Naive thymus-derived CD8-positive, alpha-beta T cell (primary cell): ENCODE measurements at regions not wholly inside any gene's neighbourhood (a gene's known extent, or its start where the extent isn't known, plus 50 kb on each side); places are given as distances from the start of the nearest gene placed in this dataset.

Source experiments
- ATAC-seq, 2 donors: fragments of 150-1000 bp; cut with Tn5 transposase in 1 of 2; sonication (Bioruptor Pico), chemical (Tn5 transposase) in 1 of 2; 1 replicate in 1 of 2; 2 replicates in 1 of 2; pipeline ENCODE4 v1.10.0; 2021; ENCODE audit warnings: mild to moderate bottlenecking in 2 of 2, moderate library complexity in 2 of 2
- POLR2A ChIA-PET: fragments of 350-600 bp; sonication (Branson Sonifier 250); formaldehyde crosslinking; loops from one replicate; lab custom pipeline; 2021; ENCODE audit warnings: antibody characterized with exemption; lab: Charles Lee
- DNase-seq, 10 donors: peaks; one replicate each; pipeline versions ENCODE4 v3.0.0 to v3.0.0-alpha.2; 2020 to 2022
- H3K27ac Mint-ChIP-seq, 10 donors: one replicate each; pipeline ENCODE4 v1.8.0; 2020 to 2022; ENCODE audit warnings: mild to moderate bottlenecking in 10 of 10, mixed read lengths in 10 of 10, moderate library complexity in 4 of 10, inconsistent platforms in 1 of 10
- H3K27me3 Mint-ChIP-seq, 5 donors: one replicate each; pipeline ENCODE4 v1.8.0; 2021 to 2022; ENCODE audit warnings: mixed read lengths in 5 of 5
- H3K36me3 Mint-ChIP-seq, 3 donors: one replicate each; pipeline ENCODE4 v1.8.0; 2020 to 2022; ENCODE audit warnings: mixed read lengths in 3 of 3, mild to moderate bottlenecking in 2 of 3, inconsistent platforms in 1 of 3
- H3K4me1 Mint-ChIP-seq, 4 donors: one replicate each; pipeline ENCODE4 v1.8.0; 2021 to 2022; ENCODE audit warnings: mixed read lengths in 4 of 4
- H3K4me3 Mint-ChIP-seq, 10 donors: one replicate each; pipeline ENCODE4 v1.8.0; 2020 to 2022; ENCODE audit warnings: mild to moderate bottlenecking in 10 of 10, mixed read lengths in 10 of 10, moderate library complexity in 6 of 10, inconsistent platforms in 1 of 10
- H3K9me3 Mint-ChIP-seq, 9 donors: one replicate each; pipeline ENCODE4 v1.8.0; 2020 to 2022; ENCODE audit warnings: mixed read lengths in 9 of 9, mild to moderate bottlenecking in 3 of 9, inconsistent platforms in 1 of 9, moderate library complexity in 1 of 9

DNA sequence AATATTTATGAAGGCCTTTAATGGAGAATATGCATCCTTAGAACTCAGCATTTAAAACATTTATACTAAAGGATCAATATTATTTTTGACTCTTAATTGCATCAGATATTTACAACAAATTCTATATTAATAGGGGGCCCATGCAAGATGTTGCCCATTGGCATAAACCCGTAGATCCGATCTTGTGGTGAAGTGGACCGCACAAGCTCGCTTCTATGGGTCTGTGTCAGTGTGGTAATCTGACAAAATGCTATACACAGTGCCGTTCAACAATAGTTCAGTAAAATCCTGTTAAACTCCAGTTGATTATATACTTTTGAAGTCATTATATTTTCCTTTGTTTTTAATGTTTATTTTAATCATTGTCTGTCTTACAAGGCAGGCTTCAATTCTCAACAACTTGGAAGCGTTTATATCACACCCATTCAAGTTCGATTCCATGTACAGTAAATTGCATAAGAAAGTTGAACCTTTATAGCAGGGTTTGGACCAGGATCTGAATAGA is 809.2 kb downstream of the USP25 start:
- no peak overlapping the region for H3K4me3 Mint-ChIP-seq
- H3K27ac Mint-ChIP-seq: no peak overlapping the region
- H3K27me3 Mint-ChIP-seq: no peaks in the 10 kb centered on the region
- H3K36me3 Mint-ChIP-seq: no peaks in the 10 kb centered on the region
- no peak for ATAC-seq
- no peak for DNase-seq
- POLR2A ChIA-PET: no interaction called here
- no peaks in the 10 kb centered on the region for H3K4me1 Mint-ChIP-seq
- peaks cover 0 to 9% (median 0%) of the 10 kb centered on the region in 9 donors for H3K9me3 Mint-ChIP-seq

DNA sequence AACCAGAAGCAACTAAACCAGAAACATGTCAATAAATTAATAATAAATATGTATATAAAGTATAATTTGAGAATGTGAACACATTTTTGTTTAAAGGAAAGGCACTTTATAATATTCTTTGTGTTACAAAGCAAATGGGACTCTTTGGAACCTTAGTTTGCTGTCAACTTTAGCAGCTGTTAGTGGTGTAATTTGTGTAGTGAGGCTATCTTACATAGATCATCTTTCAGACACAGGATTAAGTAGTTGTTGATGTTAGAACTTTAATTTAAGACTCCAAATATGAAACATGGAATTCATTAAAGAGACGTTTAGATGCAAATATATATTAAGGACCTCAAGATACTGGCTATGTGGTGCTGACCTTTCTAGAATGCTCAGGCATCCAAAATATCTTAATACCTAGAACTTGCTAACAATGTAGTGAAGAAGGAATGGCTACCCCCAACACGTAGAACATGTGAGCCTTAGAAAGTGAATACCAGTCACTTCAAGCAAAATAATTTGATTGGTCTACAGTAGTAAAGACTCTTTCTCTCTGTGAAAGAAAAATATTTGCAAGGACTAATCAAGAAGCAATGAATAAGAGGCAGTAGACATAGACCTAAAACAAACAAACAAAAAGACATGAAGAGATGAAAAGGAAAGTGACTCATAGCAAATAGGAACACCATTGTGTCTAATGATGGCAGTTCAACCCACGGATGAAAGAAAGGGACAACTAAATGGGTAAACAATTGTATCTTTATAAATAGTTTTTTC is 811.4 kb downstream of the USP25 start:
- Mint-ChIP-seq H3K36me3 (no peaks in the 10 kb centered on the region), H3K27ac (no peak overlapping the region), H3K9me3 (peaks cover 0 to 9% (median 0%) of the 10 kb centered on the region in 9 donors)

DNA sequence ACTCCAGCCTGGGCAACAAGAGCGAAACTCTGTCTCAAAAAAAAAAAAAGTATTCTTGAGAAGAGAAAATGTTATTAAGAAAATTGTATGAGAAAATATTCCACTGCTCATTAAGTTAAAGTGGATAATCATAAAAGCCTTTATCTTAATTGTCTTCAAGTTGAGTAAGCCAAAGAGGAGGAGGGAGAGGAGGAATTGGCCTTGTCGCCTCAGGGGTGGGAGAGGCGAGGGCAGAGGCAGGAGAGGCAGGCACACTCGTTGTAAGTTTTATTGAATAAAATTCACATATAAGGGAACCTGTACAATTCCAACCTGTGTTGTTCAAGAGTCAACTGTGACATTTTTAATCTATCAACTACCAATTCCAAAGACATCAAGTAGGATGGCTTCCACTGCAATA is 820.3 kb downstream of the USP25 start:
- no peak overlapping the region for H3K4me3 Mint-ChIP-seq
- DNase-seq (no peak), ATAC-seq (no peak)
- H3K9me3 Mint-ChIP-seq: peaks cover 0 to 9% (median 2%) of the 10 kb centered on the region in 9 donors
- POLR2A ChIA-PET: no interaction called here
- H3K4me1 Mint-ChIP-seq: no peaks in the 10 kb centered on the region
- H3K36me3 Mint-ChIP-seq: no peaks in the 10 kb centered on the region
- no peak overlapping the region for H3K27ac Mint-ChIP-seq
- H3K27me3 Mint-ChIP-seq: no peaks in the 10 kb centered on the region

More for the DNA sequence above, 811.4 kb downstream of the USP25 start:
- POLR2A ChIA-PET: no interaction called here
- ATAC-seq (no peak), DNase-seq (no peak)
- no peaks in the 10 kb centered on the region for H3K27me3 Mint-ChIP-seq
- no peak overlapping the region for H3K4me3 Mint-ChIP-seq
- no peaks in the 10 kb centered on the region for H3K4me1 Mint-ChIP-seq

DNA sequence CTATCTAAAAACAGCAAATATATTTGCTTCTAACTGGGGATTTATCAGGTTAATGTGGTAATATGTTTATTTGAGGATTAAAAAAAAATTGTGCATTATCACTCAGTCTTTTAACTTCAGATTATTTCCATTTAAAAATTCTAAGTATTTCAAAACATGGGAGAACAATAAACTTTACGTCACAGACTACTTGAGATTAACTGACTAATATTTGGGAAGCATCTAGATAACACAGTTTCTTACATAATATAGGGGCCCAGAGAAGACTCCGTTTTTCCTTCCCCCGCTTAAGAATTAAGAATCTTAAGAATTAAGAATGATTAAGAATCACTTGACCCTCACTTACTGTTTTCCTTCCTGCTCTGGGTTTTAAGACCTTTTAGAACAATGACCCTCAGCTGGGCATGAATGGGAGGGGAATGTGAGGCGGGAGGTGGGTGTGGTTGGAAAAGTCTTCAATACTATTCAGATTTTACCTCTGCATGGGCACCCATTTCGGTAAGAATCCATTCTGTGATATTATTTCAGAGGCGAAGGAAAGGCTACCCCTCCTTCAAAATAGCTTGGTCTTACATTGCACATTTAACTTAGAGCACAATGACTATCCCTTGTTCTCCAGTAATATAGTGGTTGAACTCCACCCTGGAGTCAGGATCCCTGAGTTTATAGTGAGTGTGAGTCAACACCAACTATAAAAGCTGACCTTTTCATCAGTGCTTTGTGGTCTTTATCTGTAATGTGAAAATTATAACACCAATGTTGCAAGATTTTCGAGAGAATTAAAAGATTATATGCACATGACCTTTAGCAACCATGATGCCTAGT is 821.3 kb downstream of the USP25 start:
- DNase-seq: no peak
- no peaks in the 10 kb centered on the region for H3K27me3 Mint-ChIP-seq
- no peaks in the 10 kb centered on the region for H3K36me3 Mint-ChIP-seq
- no peaks in the 10 kb centered on the region for H3K4me1 Mint-ChIP-seq
- POLR2A ChIA-PET: no interaction called here
- ATAC-seq: no peak
- H3K9me3 Mint-ChIP-seq: peaks cover 0 to 9% (median 0%) of the 10 kb centered on the region in 9 donors
- H3K27ac Mint-ChIP-seq: no peak overlapping the region
- H3K4me3 Mint-ChIP-seq: no peak overlapping the region

DNA sequence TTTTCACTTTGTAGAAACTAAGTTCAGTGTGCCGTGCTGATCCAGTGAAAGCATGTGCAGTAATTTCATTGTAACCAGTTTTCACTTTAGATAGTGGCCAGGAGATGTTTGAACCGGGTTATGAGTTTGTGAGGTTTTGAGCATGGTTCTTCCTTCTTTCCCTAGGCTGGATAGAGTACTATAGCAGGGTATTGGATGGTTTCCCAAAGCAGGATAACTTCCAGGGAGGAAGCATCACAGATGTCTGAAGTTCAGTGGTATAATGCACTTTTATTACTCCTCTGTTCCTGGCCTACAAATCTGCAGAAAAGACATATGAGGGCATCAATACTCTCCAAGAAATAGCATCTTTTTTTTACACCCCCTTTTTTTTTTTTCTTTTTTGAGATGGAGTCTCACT is 823.1 kb downstream of the USP25 start:
- Mint-ChIP-seq H3K4me1 (no peaks in the 10 kb centered on the region), H3K9me3 (peaks cover 0 to 9% (median 2%) of the 10 kb centered on the region in 9 donors), H3K27ac (no peak overlapping the region), H3K27me3 (no peaks in the 10 kb centered on the region), H3K36me3 (no peaks in the 10 kb centered on the region), H3K4me3 (no peak overlapping the region)
- no peak for DNase-seq
- ATAC-seq: no peak
- POLR2A ChIA-PET: interaction anchor here (0.5 kb wide), 1 partner anchor 28 kb away, joined by 3 read pairs; no protein-coding TSS in a partner anchor

DNA sequence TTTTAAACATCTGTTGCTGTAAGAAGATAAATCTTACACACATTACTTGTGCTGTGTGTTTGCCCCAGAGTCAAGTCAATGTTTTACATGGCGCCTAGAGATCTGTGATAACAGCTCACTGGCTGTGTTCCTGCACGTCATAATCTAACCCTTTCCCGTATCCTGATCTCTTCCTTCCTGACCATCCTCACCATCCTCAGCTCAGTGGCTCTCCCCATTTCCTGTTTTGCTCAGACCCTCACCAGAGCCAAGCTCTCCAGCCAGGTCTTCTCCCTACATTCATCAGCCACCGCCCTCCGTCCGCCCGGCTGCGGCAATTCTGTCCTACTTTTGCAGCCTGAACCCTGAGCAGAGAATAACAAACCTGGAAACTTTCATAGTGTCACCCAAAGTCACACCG is 824.7 kb downstream of the USP25 start:
- H3K9me3 Mint-ChIP-seq: peaks cover 0 to 9% (median 2%) of the 10 kb centered on the region in 9 donors
- H3K36me3 Mint-ChIP-seq: no peaks in the 10 kb centered on the region
- no peaks in the 10 kb centered on the region for H3K27me3 Mint-ChIP-seq
- ATAC-seq (no peak), DNase-seq (no peak)
- H3K4me3 Mint-ChIP-seq: no peak overlapping the region
- POLR2A ChIA-PET: no interaction called here
- H3K27ac Mint-ChIP-seq: no peak overlapping the region
- no peaks in the 10 kb centered on the region for H3K4me1 Mint-ChIP-seq

DNA sequence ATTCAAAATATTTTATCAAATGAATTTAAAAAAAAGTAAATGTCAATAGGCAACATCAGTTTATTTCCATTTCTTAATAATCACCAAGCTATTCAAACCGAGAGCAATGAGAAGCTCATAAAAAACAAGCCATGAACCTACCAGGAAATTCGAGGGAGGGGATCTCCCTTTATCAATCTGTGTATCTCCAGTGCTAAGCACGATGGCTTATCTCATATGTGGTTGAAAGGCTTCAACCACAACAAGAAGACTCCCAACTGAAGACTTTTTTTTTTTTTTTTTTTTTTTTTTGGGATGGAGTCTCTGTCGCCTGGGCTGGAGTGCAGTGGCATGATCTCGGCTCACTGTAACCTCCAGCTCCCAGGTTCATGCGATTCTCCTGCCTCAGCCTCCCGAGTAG is 833.3 kb downstream of the USP25 start:
- no peak for DNase-seq
- Mint-ChIP-seq H3K4me1 (no peaks in the 10 kb centered on the region), H3K36me3 (no peaks in the 10 kb centered on the region), H3K4me3 (no peak overlapping the region), H3K27me3 (no peaks in the 10 kb centered on the region), H3K9me3 (peaks cover 0 to 2% (median 0%) of the 10 kb centered on the region in 9 donors), H3K27ac (no peak overlapping the region)
- POLR2A ChIA-PET: no interaction called here
- ATAC-seq: no peak

DNA sequence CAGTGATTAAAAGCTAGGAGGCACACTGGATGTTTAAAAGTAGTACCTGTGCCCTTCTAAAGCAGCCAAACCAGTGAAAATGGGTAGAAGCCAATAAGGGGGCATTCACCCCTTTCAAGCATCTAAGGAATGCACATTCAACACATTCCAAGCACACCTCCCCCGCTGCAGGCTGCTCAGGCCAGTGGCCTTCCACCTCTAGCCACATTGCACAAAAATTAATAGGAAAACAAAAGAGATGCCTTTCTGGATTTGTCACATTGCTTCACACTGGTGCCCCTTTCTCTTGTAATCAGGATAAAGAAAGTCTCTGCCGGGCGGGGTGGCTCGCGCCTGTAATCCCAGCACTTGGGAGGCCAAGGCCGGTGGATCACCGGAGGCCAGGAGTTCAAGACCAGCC is 834.0 kb downstream of the USP25 start:
- no peak for ATAC-seq
- Mint-ChIP-seq H3K27ac (no peak overlapping the region), H3K27me3 (no peaks in the 10 kb centered on the region), H3K4me1 (no peaks in the 10 kb centered on the region), H3K9me3 (peaks cover 0 to 2% (median 0%) of the 10 kb centered on the region in 9 donors), H3K36me3 (no peaks in the 10 kb centered on the region), H3K4me3 (no peak overlapping the region)
- no peak for DNase-seq
- POLR2A ChIA-PET: no interaction called here

DNA sequence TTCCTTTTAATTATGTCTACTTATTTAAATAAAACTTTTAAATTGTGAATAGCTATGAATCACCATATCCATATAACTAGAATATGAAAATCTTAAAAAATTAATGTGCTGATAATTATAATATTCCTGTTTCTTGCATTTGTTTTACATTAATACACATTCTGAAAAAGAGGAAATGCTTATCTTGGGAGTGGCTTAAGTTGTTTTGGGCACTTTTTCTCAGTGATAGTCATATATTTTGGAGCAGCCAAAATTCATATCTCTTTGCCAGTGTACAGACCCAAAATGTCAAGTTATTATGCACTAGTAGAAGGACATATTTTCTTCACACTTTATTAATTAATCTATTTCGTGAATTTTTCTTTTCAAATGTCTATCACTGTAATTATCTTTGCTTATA is 838.5 kb downstream of the USP25 start:
- ATAC-seq (no peak), DNase-seq (no peak)
- H3K4me3 Mint-ChIP-seq: no peak overlapping the region
- H3K4me1 Mint-ChIP-seq: no peaks in the 10 kb centered on the region
- no peaks in the 10 kb centered on the region for H3K27me3 Mint-ChIP-seq
- peaks cover 0 to 2% (median 0%) of the 10 kb centered on the region in 9 donors for H3K9me3 Mint-ChIP-seq
- H3K36me3 Mint-ChIP-seq: no peaks in the 10 kb centered on the region
- H3K27ac Mint-ChIP-seq: no peak overlapping the region
- POLR2A ChIA-PET: no interaction called here

DNA sequence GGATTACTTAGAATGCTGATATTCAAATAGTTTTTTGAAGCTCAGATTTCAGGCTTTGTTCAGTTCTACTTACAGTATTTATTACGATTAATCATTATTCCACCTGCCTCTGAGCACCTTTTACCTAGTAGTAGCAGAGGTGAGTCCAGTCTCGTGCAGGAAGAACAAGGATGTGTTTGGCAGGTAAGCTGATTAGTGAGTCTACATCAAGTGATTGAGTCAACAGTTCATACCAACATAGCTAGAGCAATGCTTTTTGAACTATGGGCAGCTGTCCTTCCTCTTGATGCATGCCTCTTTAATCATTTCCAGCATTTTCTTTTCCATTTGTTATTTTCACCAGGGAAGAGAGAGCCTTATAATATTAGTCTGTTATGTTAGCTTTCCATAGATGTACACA is 838.9 kb downstream of the USP25 start:
- H3K36me3 Mint-ChIP-seq: no peaks in the 10 kb centered on the region
- no peaks in the 10 kb centered on the region for H3K9me3 Mint-ChIP-seq
- H3K4me3 Mint-ChIP-seq: no peak overlapping the region

DNA sequence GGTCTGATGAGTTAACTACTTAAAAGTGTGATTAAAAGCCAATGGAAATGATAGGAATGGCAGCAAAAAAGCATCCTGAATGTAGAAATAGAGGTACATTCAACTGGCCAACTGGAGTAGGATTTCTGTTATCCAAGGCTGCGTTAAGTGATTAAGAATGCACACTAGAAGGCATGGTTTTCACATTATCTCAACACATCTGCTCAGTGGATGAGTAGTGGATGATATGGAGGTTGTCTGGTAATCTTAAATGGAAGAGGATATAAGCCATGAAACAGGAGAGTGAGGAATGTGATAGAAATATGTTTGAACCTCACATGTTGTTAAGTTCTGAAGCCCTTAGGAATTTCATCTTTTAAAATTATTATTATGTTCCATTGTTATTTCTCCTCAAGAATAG is 839.9 kb downstream of the USP25 start:
- Mint-ChIP-seq H3K4me1 (no peaks in the 10 kb centered on the region), H3K27ac (no peak overlapping the region), H3K4me3 (no peak overlapping the region), H3K36me3 (no peaks in the 10 kb centered on the region), H3K27me3 (no peaks in the 10 kb centered on the region), H3K9me3 (peaks cover 0 to under 1% (median 0%) of the 10 kb centered on the region in 9 donors)
- no peak for DNase-seq
- POLR2A ChIA-PET: no interaction called here
- no peak for ATAC-seq

More for the DNA sequence above, 838.9 kb downstream of the USP25 start:
- no peak for ATAC-seq
- H3K27ac Mint-ChIP-seq: no peak overlapping the region
- POLR2A ChIA-PET: no interaction called here
- no peaks in the 10 kb centered on the region for H3K27me3 Mint-ChIP-seq
- no peaks in the 10 kb centered on the region for H3K4me1 Mint-ChIP-seq
- no peak for DNase-seq

DNA sequence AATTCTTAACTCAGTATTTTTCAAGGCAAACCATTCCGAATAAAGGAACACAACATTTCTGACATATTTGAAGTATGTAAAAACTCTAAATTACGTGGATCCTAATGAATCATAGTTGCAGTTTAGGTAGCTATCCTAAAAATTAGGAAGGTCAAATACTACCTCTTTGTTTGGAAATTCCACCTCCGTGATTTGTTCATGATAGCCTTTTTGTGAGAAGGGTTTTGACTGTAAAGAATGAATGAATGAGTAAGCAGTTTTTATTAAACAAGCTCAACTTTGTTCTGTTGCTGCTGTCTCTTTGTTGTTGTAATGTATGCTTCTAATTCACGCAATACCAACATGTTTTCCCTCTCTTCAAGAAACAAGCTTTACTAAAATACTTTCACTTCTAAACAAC is 840.4 kb downstream of the USP25 start:
- H3K27me3 Mint-ChIP-seq: no peaks in the 10 kb centered on the region
- H3K27ac Mint-ChIP-seq: no peak overlapping the region
- H3K4me1 Mint-ChIP-seq: no peaks in the 10 kb centered on the region
- DNase-seq (no peak), ATAC-seq (no peak)
- H3K4me3 Mint-ChIP-seq: no peak overlapping the region
- H3K36me3 Mint-ChIP-seq: no peaks in the 10 kb centered on the region
- peaks cover 0 to 3% (median 0%) of the 10 kb centered on the region in 9 donors for H3K9me3 Mint-ChIP-seq
- POLR2A ChIA-PET: no interaction called here

DNA sequence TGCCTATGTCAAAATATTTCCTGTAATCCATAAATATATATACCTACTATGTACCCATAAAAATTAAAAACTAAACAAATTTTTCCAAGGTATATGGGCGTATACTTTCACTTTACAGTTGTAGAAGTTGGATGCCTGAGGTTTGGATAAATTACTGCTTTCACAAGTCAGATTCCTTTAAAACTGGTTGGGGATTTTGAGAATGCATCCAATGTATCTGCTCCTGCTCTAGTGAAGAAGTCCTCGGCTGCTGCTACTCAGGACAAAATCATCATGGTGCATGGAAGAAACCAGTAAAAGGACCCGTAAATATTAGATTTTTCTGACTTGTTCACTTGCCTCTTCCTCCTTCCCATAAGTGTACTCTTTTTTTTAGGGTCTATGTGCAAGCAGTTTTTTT is 841.1 kb downstream of the USP25 start:
- POLR2A ChIA-PET: no interaction called here
- Mint-ChIP-seq H3K9me3 (peaks cover 0 to 3% (median 0%) of the 10 kb centered on the region in 9 donors), H3K4me1 (no peaks in the 10 kb centered on the region), H3K27me3 (no peaks in the 10 kb centered on the region), H3K27ac (no peak overlapping the region), H3K36me3 (no peaks in the 10 kb centered on the region), H3K4me3 (no peak overlapping the region)
- ATAC-seq: no peak
- DNase-seq: no peak
